ENCODE measurements at regions not wholly inside any gene's neighbourhood (a gene's known extent, or its start where the extent isn't known, plus 50 kb on each side); places are given as distances from the start of the nearest gene placed in this dataset.

DNA sequence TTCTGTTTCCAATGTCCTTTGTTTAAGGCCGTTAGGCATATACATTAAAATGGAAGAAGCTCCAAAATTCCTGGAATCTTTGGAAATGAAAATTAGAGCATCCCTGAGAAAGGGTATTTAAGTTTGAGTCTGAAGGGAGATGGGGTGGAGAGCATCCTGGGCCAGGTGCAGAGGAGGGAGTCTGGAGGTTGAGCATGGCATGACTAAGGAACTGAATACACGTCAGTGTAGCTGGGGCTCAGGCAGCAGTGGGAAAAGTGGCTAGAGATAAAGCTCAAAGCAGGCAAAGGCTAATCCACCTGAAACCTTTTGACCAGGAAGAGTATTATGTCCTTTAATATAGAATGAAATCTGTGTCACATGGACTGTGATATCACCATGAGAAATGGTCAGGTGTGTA lies 669.0 kb upstream of the RBFOX1 start:
- intact Hi-C loops (cut with micrococcal nuclease) = no loop called here
- H3K4me3 ChIP-seq (replicated peaks in 1 of 3; ENCODE audit: insufficient read depth in 1 of 3, low read depth in 1 of 3, low read length in 3 of 3) = no peak overlapping the region
- no peaks in the 10 kb centered on the region for H3K79me2 ChIP-seq (ENCODE audit: control insufficient read depth, insufficient read depth, low read length)
- dilution Hi-C loops (cut with MboI; ENCODE audit: extremely low pct_ligation_motif_present, low sequenced_read_pairs) = no loop called here
- no peak overlapping the region for H3K27ac ChIP-seq (ENCODE audit: insufficient read depth, low read depth, low read length)
- no peaks in the 10 kb centered on the region for H3K9me1 ChIP-seq (replicated peaks; ENCODE audit: control insufficient read depth, extremely low read depth, insufficient read depth, low read length)
- no TSS peak for BruUV-seq (replicated peaks)
- H4K20me1 ChIP-seq (replicated peaks; ENCODE audit: control insufficient read depth, extremely low read depth, insufficient read depth, low read length) = no peaks in the 10 kb centered on the region
- FAIRE-seq (no peak), DNase-seq (ENCODE audit: low read depth, low spot score) (no peak)
- no peaks in the 10 kb centered on the region for H3K4me1 ChIP-seq (ENCODE audit: control insufficient read depth, extremely low read depth, insufficient read depth, low read length)
- CTCF ChIA-PET = no interaction called here
- no peaks in the 10 kb centered on the region for H3K36me3 ChIP-seq (ENCODE audit: control insufficient read depth in 2 of 2, extremely low read depth in 1 of 2, insufficient read depth in 2 of 2, low read length in 2 of 2)
- no peak overlapping the region for H3K4me2 ChIP-seq (ENCODE audit: insufficient read depth, low read length)
- POLR2A ChIA-PET = no interaction called here
- no peak overlapping the region for H3K9ac ChIP-seq (replicated peaks; ENCODE audit: extremely low read depth, insufficient read depth, low read length)
- H3K9me3 ChIP-seq (replicated peaks; ENCODE audit: control insufficient read depth, insufficient read depth, low read length) = no peaks in the 10 kb centered on the region
- no peaks in the 10 kb centered on the region for H3K27me3 ChIP-seq (ENCODE audit: control insufficient read depth in 2 of 2, insufficient read depth in 2 of 2, low read length in 2 of 2)
- TF ChIP-seq MYC (IDR thresholded peaks at IDR 0.05; ENCODE audit: low read depth, low read length) (no peak), POLR2A (IDR thresholded peaks at IDR 0.05; ENCODE audit: low read depth, low read length) (no peak), JUN (IDR thresholded peaks at IDR 0.05; ENCODE audit: borderline replicate concordance, insufficient read depth, insufficient read length, low read depth) (no peak), POLR2AphosphoS5 (IDR thresholded peaks at IDR 0.05; ENCODE audit: insufficient read depth, low read depth, low read length) (no peak), GATA2 (IDR thresholded peaks at IDR 0.05; ENCODE audit: insufficient read depth, insufficient read length, low read depth, low read length) (no peak), EZH2 (IDR thresholded peaks at IDR 0.05; ENCODE audit: borderline replicate concordance, low read depth, low read length, severe bottlenecking) (no peak), FOS (IDR thresholded peaks at IDR 0.05; ENCODE audit: borderline replicate concordance, insufficient read depth, low read length) (no peak)
- TF ChIP-seq, protein P1, sequence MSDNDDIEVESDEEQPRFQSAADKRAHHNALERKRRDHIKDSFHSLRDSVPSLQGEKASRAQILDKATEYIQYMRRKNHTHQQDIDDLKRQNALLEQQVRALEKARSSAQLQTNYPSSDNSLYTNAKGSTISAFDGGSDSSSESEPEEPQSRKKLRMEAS (IDR thresholded peaks at IDR 0.05; ENCODE audit: insufficient read depth, insufficient read length) = no peak
- TF ChIP-seq, protein P2, sequence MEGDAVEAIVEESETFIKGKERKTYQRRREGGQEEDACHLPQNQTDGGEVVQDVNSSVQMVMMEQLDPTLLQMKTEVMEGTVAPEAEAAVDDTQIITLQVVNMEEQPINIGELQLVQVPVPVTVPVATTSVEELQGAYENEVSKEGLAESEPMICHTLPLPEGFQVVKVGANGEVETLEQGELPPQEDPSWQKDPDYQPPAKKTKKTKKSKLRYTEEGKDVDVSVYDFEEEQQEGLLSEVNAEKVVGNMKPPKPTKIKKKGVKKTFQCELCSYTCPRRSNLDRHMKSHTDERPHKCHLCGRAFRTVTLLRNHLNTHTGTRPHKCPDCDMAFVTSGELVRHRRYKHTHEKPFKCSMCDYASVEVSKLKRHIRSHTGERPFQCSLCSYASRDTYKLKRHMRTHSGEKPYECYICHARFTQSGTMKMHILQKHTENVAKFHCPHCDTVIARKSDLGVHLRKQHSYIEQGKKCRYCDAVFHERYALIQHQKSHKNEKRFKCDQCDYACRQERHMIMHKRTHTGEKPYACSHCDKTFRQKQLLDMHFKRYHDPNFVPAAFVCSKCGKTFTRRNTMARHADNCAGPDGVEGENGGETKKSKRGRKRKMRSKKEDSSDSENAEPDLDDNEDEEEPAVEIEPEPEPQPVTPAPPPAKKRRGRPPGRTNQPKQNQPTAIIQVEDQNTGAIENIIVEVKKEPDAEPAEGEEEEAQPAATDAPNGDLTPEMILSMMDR (IDR thresholded peaks at IDR 0.05; ENCODE audit: extremely low read depth in 1 of 2, insufficient read depth in 1 of 2, low read depth in 1 of 2, low read length in 2 of 2) = no peak
- no peak overlapping the region for H2AFZ ChIP-seq (ENCODE audit: low read depth, low read length)
